Mesenchymal stem cell (in vitro differentiated cells and primary cell): ENCODE measurements at regions not wholly inside any gene's neighbourhood (a gene's known extent, or its start where the extent isn't known, plus 50 kb on each side); places are given as distances from the start of the nearest gene placed in this dataset.

Experiments used
- DNase-seq: peaks from one replicate; pipeline ENCODE4 v3.0.0-alpha.2; 2013
- H2AFZ ChIP-seq: one replicate; pipeline ENCODE4 v1.6.1; 2013; ENCODE audit warnings: low read depth, mild to moderate bottlenecking, control low read depth, inconsistent platforms, low read length, moderate library complexity
- H2AK5ac ChIP-seq: 2 replicates; pipeline ENCODE4 v1.6.1; 2013; ENCODE audit warnings: low read length, moderate library complexity, mild to moderate bottlenecking, inconsistent platforms; ENCODE audit not compliant: severe bottlenecking
- H2BK120ac ChIP-seq: one replicate; pipeline ENCODE4 v1.6.1; 2013; ENCODE audit warnings: low read depth, mild to moderate bottlenecking, inconsistent platforms, low read length, moderate library complexity
- H2BK12ac ChIP-seq, 2 experiments: one replicate each; pipeline ENCODE4 v1.6.1; 2013; ENCODE audit warnings: inconsistent platforms in 2 of 2, low read length in 2 of 2, mild to moderate bottlenecking in 2 of 2, moderate library complexity in 2 of 2, control low read depth in 1 of 2
- H2BK15ac ChIP-seq: one replicate; pipeline ENCODE4 v1.6.1; 2013; ENCODE audit warnings: mild to moderate bottlenecking, low read depth, inconsistent platforms; ENCODE audit not compliant: poor library complexity, severe bottlenecking
- H2BK5ac ChIP-seq: 2 replicates; pipeline ENCODE4 v1.6.1; 2013; ENCODE audit warnings: low read depth, mild to moderate bottlenecking, low read length, control low read depth, inconsistent platforms; ENCODE audit not compliant: poor library complexity, severe bottlenecking
- H3K14ac ChIP-seq, 2 experiments: one replicate each; pipeline ENCODE4 v1.6.1; 2013; ENCODE audit warnings: inconsistent platforms in 2 of 2, low read length in 2 of 2, control low read depth in 1 of 2, mild to moderate bottlenecking in 1 of 2, moderate library complexity in 1 of 2
- H3K18ac ChIP-seq, 2 experiments: one replicate each; pipeline ENCODE4 v1.6.1; 2013; ENCODE audit warnings: inconsistent platforms in 2 of 2, low read length in 2 of 2, control low read depth in 1 of 2, low read depth in 1 of 2, mild to moderate bottlenecking in 1 of 2
- H3K23ac ChIP-seq, 2 experiments: one replicate each; pipeline ENCODE4 v1.6.1; 2013; ENCODE audit warnings: inconsistent platforms in 2 of 2, low read length in 2 of 2, mild to moderate bottlenecking in 2 of 2, moderate library complexity in 2 of 2, control low read depth in 1 of 2
- H3K27ac ChIP-seq: 2 replicates; pipeline ENCODE4 v1.5.1; 2013; ENCODE audit warnings: mild to moderate bottlenecking, moderate library complexity, low read length, control low read depth, inconsistent platforms; ENCODE audit not compliant: poor library complexity, severe bottlenecking
- H3K27me3 ChIP-seq, 2 experiments: 2 replicates each; pipeline versions ENCODE4 v1.6.1 to v1.7.0; 2013; ENCODE audit warnings: low read length in 2 of 2, mild to moderate bottlenecking in 2 of 2, moderate library complexity in 2 of 2, control low read depth in 1 of 2, inconsistent platforms in 1 of 2; ENCODE audit not compliant: control insufficient read depth in 1 of 2, insufficient read depth in 1 of 2
- H3K36me3 ChIP-seq, 2 experiments: 2 replicates each; pipeline versions ENCODE4 v1.6.1 to v1.7.0; 2013; ENCODE audit warnings: low read length in 2 of 2, control low read depth in 1 of 2, inconsistent platforms in 1 of 2, low read depth in 1 of 2, mild to moderate bottlenecking in 1 of 2; ENCODE audit not compliant: insufficient read depth in 2 of 2, control insufficient read depth in 1 of 2
- H3K4ac ChIP-seq, 2 experiments: one replicate each; pipeline ENCODE4 v1.6.1; 2013; ENCODE audit warnings: inconsistent platforms in 2 of 2, low read length in 2 of 2, mild to moderate bottlenecking in 2 of 2, moderate library complexity in 2 of 2, control low read depth in 1 of 2, low read depth in 1 of 2
- H3K4me1 ChIP-seq: 2 replicates; pipeline ENCODE4 v1.6.1; 2013; ENCODE audit warnings: low read depth, low read length, control low read depth; ENCODE audit not compliant: control insufficient read depth, insufficient read depth
- H3K4me2 ChIP-seq: 2 replicates; pipeline ENCODE4 v1.6.1; 2013; ENCODE audit warnings: low read length, mild to moderate bottlenecking, inconsistent platforms; ENCODE audit not compliant: poor library complexity, severe bottlenecking
- H3K4me3 ChIP-seq, 2 experiments: 2 replicates each; pipeline versions ENCODE4 v1.5.1 to v1.7.0; 2013; ENCODE audit warnings: low read length in 2 of 2, mild to moderate bottlenecking in 2 of 2, control low read depth in 1 of 2, low read depth in 1 of 2; ENCODE audit not compliant: insufficient read depth in 1 of 2
- H3K79me1 ChIP-seq: replicated peaks from 2 replicates; pipeline ENCODE4 v1.6.1; 2013; ENCODE audit warnings: mild to moderate bottlenecking, control low read depth, low read length, inconsistent platforms; ENCODE audit not compliant: poor library complexity, severe bottlenecking
- H3K9ac ChIP-seq: 2 replicates; pipeline ENCODE4 v1.7.0; 2013; ENCODE audit warnings: mild to moderate bottlenecking, low read length, moderate library complexity
- H3K9me3 ChIP-seq: 2 replicates; pipeline ENCODE4 v1.7.0; 2013; ENCODE audit warnings: mild to moderate bottlenecking, low read length; ENCODE audit not compliant: control insufficient read depth
- H4K8ac ChIP-seq: one replicate; pipeline ENCODE4 v1.6.1; 2013; ENCODE audit warnings: inconsistent platforms, mild to moderate bottlenecking, low read length, moderate library complexity
- H4K91ac ChIP-seq: one replicate; pipeline ENCODE4 v1.6.1; 2013; ENCODE audit warnings: mild to moderate bottlenecking, low read length, inconsistent platforms
- WGBS: methylation state at CpG from one replicate; pipeline ENCODE4 v1.1.7; 2013; ENCODE audit warnings: mixed read lengths; 5-methylcytosine and 5-hydroxymethylcytosine counted together

DNA sequence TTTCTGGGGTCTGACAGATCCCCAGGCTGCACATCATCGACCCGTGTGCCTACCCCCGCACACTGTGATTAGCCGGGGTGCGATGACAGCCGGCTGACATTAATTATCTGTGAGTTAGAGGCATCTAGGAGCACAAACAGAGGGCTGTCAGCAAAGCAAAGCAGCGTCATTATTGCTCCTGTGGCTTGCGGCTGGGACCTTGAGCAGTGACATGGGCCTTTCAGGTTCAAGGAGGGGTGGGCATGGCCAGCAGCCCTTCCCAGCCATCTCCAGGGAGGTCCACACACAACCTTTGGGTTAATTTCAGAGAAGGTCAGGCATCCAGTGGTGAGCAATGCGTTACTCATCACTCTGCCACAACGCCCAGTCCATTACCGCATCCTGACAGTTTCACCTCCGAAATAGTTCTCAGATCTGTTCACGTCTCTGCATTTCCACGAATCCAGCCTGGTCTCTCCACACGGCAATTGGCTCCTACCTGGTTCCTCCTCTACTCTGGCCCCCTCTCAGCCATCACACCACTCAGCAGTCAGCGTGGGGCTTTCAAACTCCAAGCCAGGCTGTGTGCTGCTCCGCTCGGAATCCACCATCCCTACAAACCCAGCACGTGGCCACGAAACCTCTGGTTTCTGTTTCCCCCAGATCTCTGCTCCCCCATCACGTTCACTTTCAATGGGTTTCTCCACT lies 249.7 kb upstream of the C16orf82 start:
- H3K9ac ChIP-seq, result peak overlapping the region; percentile 56
- no peaks in the 10 kb centered on the region for H3K36me3 ChIP-seq
- no peak overlapping the region for H2BK15ac ChIP-seq
- no peak overlapping the region for H2AFZ ChIP-seq
- H3K18ac ChIP-seq, result no peak overlapping the region
- H3K27me3 ChIP-seq, result peaks cover 0 to 32% of the 10 kb centered on the region in 2 experiments
- no peaks in the 10 kb centered on the region for H3K9me3 ChIP-seq
- H3K4me2 ChIP-seq, result no peak overlapping the region
- H2BK12ac ChIP-seq, result no peak overlapping the region
- no peaks in the 10 kb centered on the region for H3K4me1 ChIP-seq
- DNase-seq, result peak; percentile 5
- WGBS, result 69% methylated on average over 21 of the region's 21 CpGs
- H3K79me1 ChIP-seq, result no peaks in the 10 kb centered on the region
- no peak overlapping the region for H2BK120ac ChIP-seq
- H3K27ac ChIP-seq, result no peak overlapping the region
- H3K4ac ChIP-seq, result no peak overlapping the region
- H2AK5ac ChIP-seq, result no peak overlapping the region
- H3K14ac ChIP-seq, result no peak overlapping the region
- peak overlapping the region in 1 of 2 experiments; percentile 65 for H3K4me3 ChIP-seq
- no peak overlapping the region for H3K23ac ChIP-seq
- no peak overlapping the region for H4K91ac ChIP-seq
- no peak overlapping the region for H2BK5ac ChIP-seq
- H4K8ac ChIP-seq, result no peak overlapping the region

DNA sequence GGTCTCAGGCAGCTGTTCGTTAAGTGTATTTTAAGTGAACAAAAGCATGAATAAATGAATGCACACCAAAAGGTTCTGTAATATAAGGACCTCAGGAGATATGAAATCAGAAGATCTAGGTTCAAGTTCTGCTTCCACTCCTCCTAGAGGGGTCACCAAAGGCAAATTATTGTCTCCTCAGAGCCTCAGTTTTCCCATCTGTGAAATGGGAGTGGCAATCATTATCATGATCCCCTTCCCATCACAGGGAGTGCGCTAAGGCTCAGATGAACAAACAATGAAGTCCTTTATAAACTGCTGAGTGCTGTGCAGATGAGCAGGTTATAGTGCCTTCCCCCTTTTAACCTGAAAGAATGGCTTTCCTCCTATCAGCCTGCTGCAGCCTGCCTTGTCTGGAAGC lies 248.3 kb upstream of the C16orf82 start:
- H2BK12ac ChIP-seq, result no peak overlapping the region
- no peaks in the 10 kb centered on the region for H3K79me1 ChIP-seq
- no peak overlapping the region for H2BK120ac ChIP-seq
- H4K8ac ChIP-seq, result no peak overlapping the region
- no peak overlapping the region for H2BK5ac ChIP-seq
- H3K23ac ChIP-seq, result no peak overlapping the region
- H3K9ac ChIP-seq, result no peak overlapping the region
- no peak overlapping the region for H3K18ac ChIP-seq
- no peak overlapping the region for H3K14ac ChIP-seq
- WGBS, result 78% methylated on average over 1 of the region's 2 CpGs
- no peak overlapping the region for H3K4ac ChIP-seq
- H2AK5ac ChIP-seq, result no peak overlapping the region
- no peak overlapping the region for H3K4me3 ChIP-seq
- H3K4me1 ChIP-seq, result no peaks in the 10 kb centered on the region
- no peak overlapping the region for H2BK15ac ChIP-seq
- H4K91ac ChIP-seq, result no peak overlapping the region
- H3K9me3 ChIP-seq, result no peaks in the 10 kb centered on the region
- H3K27ac ChIP-seq, result no peak overlapping the region
- DNase-seq, result no peak
- no peak overlapping the region for H2AFZ ChIP-seq
- H3K36me3 ChIP-seq, result no peaks in the 10 kb centered on the region
- peaks cover 0 to 40% of the 10 kb centered on the region in 2 experiments for H3K27me3 ChIP-seq
- H3K4me2 ChIP-seq, result no peak overlapping the region

DNA sequence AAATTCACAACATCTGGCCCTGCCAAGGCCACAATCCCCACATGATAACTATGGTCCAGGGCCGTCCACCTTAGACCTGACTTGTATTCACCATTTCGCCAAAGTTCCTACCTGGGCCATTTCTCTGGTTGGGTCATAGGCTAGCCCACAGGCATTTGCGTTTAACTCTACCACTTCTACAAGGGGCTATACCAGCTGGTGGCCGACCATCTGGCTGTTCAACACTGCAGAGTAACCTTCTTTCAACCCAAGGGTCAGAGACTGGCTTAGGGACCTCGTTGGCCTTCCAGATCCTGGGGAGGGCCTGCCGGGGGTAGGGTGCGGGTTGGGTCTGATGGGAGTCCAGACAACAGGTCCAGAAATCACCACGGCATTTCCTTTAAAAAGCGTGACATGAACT lies 242.3 kb upstream of the C16orf82 start:
- DNase-seq, result no peak
- Histone ChIP-seq H2AK5ac (no peak overlapping the region), H3K27ac (no peak overlapping the region), H2BK12ac (no peak overlapping the region), H3K14ac (no peak overlapping the region), H2AFZ (no peak overlapping the region), H2BK15ac (no peak overlapping the region), H2BK5ac (no peak overlapping the region), H3K4me2 (no peak overlapping the region), H3K36me3 (no peaks in the 10 kb centered on the region), H4K91ac (no peak overlapping the region), H4K8ac (no peak overlapping the region), H3K79me1 (no peaks in the 10 kb centered on the region), H3K4me3 (no peak overlapping the region), H3K9ac (no peak overlapping the region), H3K23ac (no peak overlapping the region), H3K4me1 (no peaks in the 10 kb centered on the region), H3K27me3 (peaks cover 0 to 31% of the 10 kb centered on the region in 2 experiments), H3K9me3 (no peaks in the 10 kb centered on the region), H2BK120ac (no peak overlapping the region), H3K4ac (no peak overlapping the region), H3K18ac (no peak overlapping the region)
- WGBS, result 80% methylated on average over 9 of the region's 9 CpGs

DNA sequence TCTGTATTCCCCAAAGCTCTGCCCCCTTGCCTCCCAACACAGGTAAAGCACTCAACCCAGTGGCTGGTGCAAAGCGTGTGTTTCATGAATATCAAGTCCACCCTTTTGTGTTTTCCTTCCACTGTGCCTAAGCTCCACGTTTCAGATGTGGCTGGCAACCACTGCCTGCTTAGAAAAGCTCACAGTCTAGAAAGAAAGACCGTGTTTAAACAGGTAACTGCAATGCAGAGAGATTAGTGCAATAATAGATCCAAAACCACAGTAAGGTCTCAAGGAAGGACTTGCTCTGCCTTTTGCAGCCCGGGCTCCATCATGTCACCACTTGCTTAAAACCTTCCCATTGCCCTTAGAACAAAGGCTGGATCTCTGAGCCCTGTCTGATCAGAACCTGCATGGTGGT lies 240.2 kb upstream of the C16orf82 start:
- Histone ChIP-seq H2BK5ac (no peak overlapping the region), H3K9ac (no peak overlapping the region), H3K14ac (no peak overlapping the region), H2BK12ac (no peak overlapping the region), H3K27me3 (peaks cover 0 to 26% of the 10 kb centered on the region in 2 experiments), H2BK15ac (no peak overlapping the region), H2AK5ac (no peak overlapping the region), H3K4ac (no peak overlapping the region), H3K18ac (no peak overlapping the region), H4K91ac (no peak overlapping the region), H3K27ac (no peak overlapping the region), H2BK120ac (no peak overlapping the region), H3K4me3 (no peak overlapping the region), H3K79me1 (no peaks in the 10 kb centered on the region), H3K4me1 (no peaks in the 10 kb centered on the region), H4K8ac (no peak overlapping the region), H2AFZ (no peak overlapping the region), H3K9me3 (no peaks in the 10 kb centered on the region), H3K23ac (no peak overlapping the region), H3K36me3 (no peaks in the 10 kb centered on the region), H3K4me2 (no peak overlapping the region)
- WGBS, result 47% methylated on average over 4 of the region's 4 CpGs
- DNase-seq, result no peak
